ENCODE measurements at regions not wholly inside any gene's neighbourhood (a gene's known extent, or its start where the extent isn't known, plus 50 kb on each side); places are given as distances from the start of the nearest gene placed in this dataset.

DNA sequence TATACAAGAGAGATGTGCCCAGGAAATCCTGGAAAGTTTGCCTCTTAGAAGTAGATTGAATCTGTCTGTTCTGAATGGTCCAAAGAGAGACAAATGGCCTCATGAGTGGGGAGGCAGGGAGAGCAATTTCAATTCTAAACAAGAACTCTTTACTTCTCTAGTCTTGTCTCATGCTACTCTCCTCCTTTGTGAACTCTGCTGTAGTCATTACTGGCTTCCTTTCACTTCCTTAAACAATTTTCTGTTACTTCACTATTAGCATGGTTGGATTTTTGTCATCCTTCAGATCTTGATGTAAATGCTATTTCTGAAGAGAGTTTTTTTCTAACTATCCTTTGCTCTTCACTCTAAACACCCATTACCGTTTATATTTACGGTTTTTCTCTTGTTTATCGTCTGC is 54.0 kb upstream of the GRIN3A start:
- no peak for TF ChIP-seq EZH2 (IDR thresholded peaks at IDR 0.05; ENCODE audit: borderline replicate concordance, low read length)
- TF ChIP-seq, protein P1, sequence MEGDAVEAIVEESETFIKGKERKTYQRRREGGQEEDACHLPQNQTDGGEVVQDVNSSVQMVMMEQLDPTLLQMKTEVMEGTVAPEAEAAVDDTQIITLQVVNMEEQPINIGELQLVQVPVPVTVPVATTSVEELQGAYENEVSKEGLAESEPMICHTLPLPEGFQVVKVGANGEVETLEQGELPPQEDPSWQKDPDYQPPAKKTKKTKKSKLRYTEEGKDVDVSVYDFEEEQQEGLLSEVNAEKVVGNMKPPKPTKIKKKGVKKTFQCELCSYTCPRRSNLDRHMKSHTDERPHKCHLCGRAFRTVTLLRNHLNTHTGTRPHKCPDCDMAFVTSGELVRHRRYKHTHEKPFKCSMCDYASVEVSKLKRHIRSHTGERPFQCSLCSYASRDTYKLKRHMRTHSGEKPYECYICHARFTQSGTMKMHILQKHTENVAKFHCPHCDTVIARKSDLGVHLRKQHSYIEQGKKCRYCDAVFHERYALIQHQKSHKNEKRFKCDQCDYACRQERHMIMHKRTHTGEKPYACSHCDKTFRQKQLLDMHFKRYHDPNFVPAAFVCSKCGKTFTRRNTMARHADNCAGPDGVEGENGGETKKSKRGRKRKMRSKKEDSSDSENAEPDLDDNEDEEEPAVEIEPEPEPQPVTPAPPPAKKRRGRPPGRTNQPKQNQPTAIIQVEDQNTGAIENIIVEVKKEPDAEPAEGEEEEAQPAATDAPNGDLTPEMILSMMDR (conservative IDR thresholded peaks at IDR 0.05 in 1 of 2, IDR thresholded peaks at IDR 0.05 in 1 of 2; ENCODE audit: extremely low read depth in 1 of 2, insufficient read depth in 1 of 2, low read depth in 1 of 2, low read length in 2 of 2), result no peak

Measured in mammary epithelial cell (primary cell).